ENCODE measurements at regions not wholly inside any gene's neighbourhood (a gene's known extent, or its start where the extent isn't known, plus 50 kb on each side); places are given as distances from the start of the nearest gene placed in this dataset.

- H3K4me2 ChIP-seq (ENCODE audit: insufficient read depth, insufficient read length, low read length): no peak overlapping the region
- H3K4me1 Mint-ChIP-seq: no peaks in the 10 kb centered on the region
- no peak overlapping the region for H3K4me3 Mint-ChIP-seq
- no peak overlapping the region for H2BK15ac ChIP-seq (ENCODE audit: low read depth, low read length)
- H3K4me1 ChIP-seq (ENCODE audit: insufficient read depth, low read length): no peaks in the 10 kb centered on the region
- H3K18ac ChIP-seq (ENCODE audit: insufficient read length, low read depth, low read length): no peak overlapping the region
- no peak overlapping the region for H2BK5ac ChIP-seq (ENCODE audit: insufficient read length, low read length)
- no peak overlapping the region for H3K27ac Mint-ChIP-seq
- H3K36me3 Mint-ChIP-seq (ENCODE audit: insufficient read depth in 1 of 3, low read depth in 3 of 3): no peaks in the 10 kb centered on the region
- no peaks in the 10 kb centered on the region for H3K27me3 Mint-ChIP-seq (ENCODE audit: low read depth)
- H3K79me2 ChIP-seq (ENCODE audit: insufficient read depth, low read length): no peaks in the 10 kb centered on the region
- TF ChIP-seq CTCF (conservative IDR thresholded peaks at IDR 0.05): no peak
- no peak overlapping the region for H4K8ac ChIP-seq (replicated peaks; ENCODE audit: insufficient read length, low read depth, low read length)
- H3K9ac ChIP-seq (ENCODE audit: extremely low read depth, insufficient read length, low read length): no peak overlapping the region
- no peak overlapping the region for H3K23ac ChIP-seq (ENCODE audit: insufficient read length, low read depth, low read length)
- no peaks in the 10 kb centered on the region for H3K27me3 ChIP-seq (ENCODE audit: insufficient read depth, low read length)
- H2AK5ac ChIP-seq (ENCODE audit: insufficient read length, low read length): no peak overlapping the region
- H3K9me3 Mint-ChIP-seq: no peaks in the 10 kb centered on the region; a peak in 1 of 5 replicates
- no peak overlapping the region for H4K91ac ChIP-seq (ENCODE audit: insufficient read length, low read depth, low read length)
- H2BK12ac ChIP-seq (ENCODE audit: insufficient read length, low read depth, low read length): no peak overlapping the region
- H3T11ph ChIP-seq (ENCODE audit: low read length): no peak overlapping the region
- H3K14ac ChIP-seq (ENCODE audit: insufficient read depth, low read length): no peak overlapping the region
- H3K27ac ChIP-seq (ENCODE audit: insufficient read length, low read depth, low read length): no peak overlapping the region
- no CpG with 5 or more reads among the region's 1 CpG for WGBS (ENCODE audit: extremely low coverage, insufficient read length, low lambda C conversion rate)
- no peak overlapping the region for H2BK20ac ChIP-seq (ENCODE audit: low read depth, low read length, poor library complexity, severe bottlenecking)
- no peak overlapping the region for H3K56ac ChIP-seq (ENCODE audit: insufficient read length, low read depth, low read length)
- H2BK120ac ChIP-seq (ENCODE audit: low read depth, low read length, poor library complexity, severe bottlenecking): no peak overlapping the region
- DNase-seq: no peak
- no peak overlapping the region for H4K5ac ChIP-seq (ENCODE audit: insufficient read length, low read depth, low read length)
- no peaks in the 10 kb centered on the region for H3K79me1 ChIP-seq (ENCODE audit: insufficient read depth, low read depth, low read length, poor library complexity, severe bottlenecking)
- H3K23me2 ChIP-seq (ENCODE audit: insufficient read length, low read depth, low read length, poor library complexity, severe bottlenecking): no peaks in the 10 kb centered on the region
- H3K4ac ChIP-seq (ENCODE audit: low read depth, low read length): no peak overlapping the region
- no peaks in the 10 kb centered on the region for H4K20me1 ChIP-seq (ENCODE audit: control insufficient read depth, insufficient read depth, insufficient read length)
- H3K9me3 ChIP-seq (ENCODE audit: control insufficient read depth, low read depth, low read length): no peaks in the 10 kb centered on the region
- no peak overlapping the region for H2AFZ ChIP-seq (ENCODE audit: low read length)
These were observed 83.2 kb upstream of the SGCE start for GRCh38 chr7:94739180-94739579.
